Ovary (tissue), 3 donors: ENCODE measurements at regions not wholly inside any gene's neighbourhood (a gene's known extent, or its start where the extent isn't known, plus 50 kb on each side); places are given as distances from the start of the nearest gene placed in this dataset.

Experiments
- CTCF ChIP-seq, 3 donors: fragments of 450-650 bp in 2 of 3; fragments of 200-600 bp in 1 of 3; IDR thresholded peaks; one replicate each; pipeline versions ENCODE4 v1.5.1 to v1.8.0; 2016 to 2022; ENCODE audit warnings: antibody characterized with exemption in 3 of 3, mild to moderate bottlenecking in 1 of 3
- EP300 ChIP-seq: sonication (generic); formaldehyde crosslinking; IDR thresholded peaks from one replicate; pipeline ENCODE4 v1.6.1; 2017; ENCODE audit warnings: antibody characterized with exemption
- donor health status: DM: no; HTN: no; CAD: no.

- TF ChIP-seq CTCF (IDR thresholded peaks at IDR 0.05): no peak
- TF ChIP-seq EP300: no peak
Measured at GRCh38 chr3:44104668-44105321, 136.9 kb upstream of the TOPAZ1 start.
